Stimulated activated CD8-positive, alpha-beta memory T cell treated with anti-CD3 and anti-CD28 coated beads, Interleukin-7, amount 100 ng/mL, for 48 hours (primary cell): ENCODE measurements at regions not wholly inside any gene's neighbourhood (a gene's known extent, or its start where the extent isn't known, plus 50 kb on each side); places are given as distances from the start of the nearest gene placed in this dataset.

Source experiments
- DNase-seq, 2 donors: peaks; one replicate each; pipeline ENCODE4 v3.0.0-alpha.2; 2020; ENCODE audit warnings: low read depth in 1 of 2; ENCODE audit errors: extremely low read depth in 1 of 2

- no peak for DNase-seq
These were observed 51.4 kb upstream of the ITM2B start for GRCh38 chr13:48181482-48182145.

DNA sequence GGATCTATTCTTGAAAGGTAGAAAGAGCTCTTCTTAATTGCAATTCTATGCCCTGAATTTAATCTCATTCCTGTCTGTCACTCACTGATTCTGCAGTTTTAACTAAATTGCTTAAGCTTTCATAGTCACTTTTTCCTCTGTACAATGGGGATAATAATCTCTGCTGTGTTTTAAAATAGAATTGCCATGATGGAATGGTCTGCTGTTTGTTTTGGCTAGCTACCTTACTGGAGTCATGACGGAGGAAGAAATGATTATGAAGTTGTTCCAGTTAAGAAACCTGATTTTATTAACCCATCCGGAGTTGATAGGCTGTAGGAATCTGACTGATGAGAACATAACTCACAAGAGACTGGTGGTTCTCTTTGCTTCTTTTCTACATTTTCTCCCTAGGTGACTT lies 54.9 kb upstream of the ITM2B start:
- no peak for DNase-seq

DNA sequence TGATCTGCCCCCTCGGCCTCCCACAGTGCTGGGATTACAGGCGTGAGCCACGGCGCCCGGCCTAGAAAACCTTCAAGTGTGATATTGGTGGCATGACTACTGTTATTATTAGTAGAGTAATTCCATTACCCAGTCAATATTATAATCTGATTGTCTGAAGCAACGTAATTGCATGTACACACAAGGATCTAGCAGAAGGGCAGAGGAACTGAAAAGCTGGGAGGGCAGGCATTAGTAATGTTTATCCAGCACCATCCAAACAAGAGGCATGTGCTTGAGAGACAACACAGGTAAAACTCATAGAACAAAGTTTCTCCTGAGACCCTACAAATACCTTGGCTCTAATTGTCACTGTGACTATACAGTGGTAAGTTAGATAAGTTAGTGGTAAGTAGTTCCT lies 56.2 kb upstream of the ITM2B start:
- no peak for DNase-seq

DNA sequence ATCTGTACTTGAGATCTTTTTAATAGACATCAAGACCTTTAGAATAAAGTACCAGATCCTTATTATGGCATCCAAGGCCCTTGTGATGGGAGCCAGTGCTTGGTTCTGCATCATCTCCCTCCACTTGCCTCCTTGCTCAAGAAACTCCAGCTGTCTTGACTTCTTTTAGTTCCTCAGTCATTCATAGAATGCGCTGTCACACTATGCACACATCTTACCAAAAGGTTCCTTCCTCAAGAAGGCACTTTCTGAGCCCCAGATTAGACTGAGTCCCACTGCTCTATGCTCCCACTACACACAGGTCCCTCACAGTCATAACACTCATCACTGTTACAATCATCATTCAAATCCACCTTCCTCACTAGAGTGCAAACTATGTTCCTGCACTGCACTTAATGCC lies 57.8 kb upstream of the ITM2B start:
- no peak for DNase-seq

- DNase-seq: no peak
These were observed 65.1 kb upstream of the ITM2B start for GRCh38 chr13:48167866-48168265.

- no peak for DNase-seq
These were observed 67.3 kb upstream of the ITM2B start for GRCh38 chr13:48165727-48166126.

GRCh38 chr13:48165063-48165462 lies 67.9 kb upstream of the ITM2B start:
- DNase-seq: no peak

DNA sequence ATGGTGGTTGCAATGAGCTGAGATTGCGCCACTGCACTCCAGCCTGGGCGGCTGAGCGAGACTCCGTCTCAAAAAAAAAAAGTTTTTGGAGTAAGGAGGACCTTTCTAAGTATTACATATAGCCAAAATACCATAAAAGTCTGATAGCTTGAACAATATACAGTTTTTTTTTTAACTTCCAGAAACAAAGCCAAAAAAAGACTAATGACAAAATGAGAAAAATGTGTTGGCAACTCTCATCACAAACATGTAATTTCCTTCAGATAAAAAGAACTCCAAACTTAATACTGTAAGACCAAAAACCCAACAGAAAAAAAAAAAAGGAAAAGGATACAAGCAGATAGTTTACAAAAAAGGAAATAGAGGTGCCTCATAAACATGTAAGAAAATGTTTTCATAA lies 68.2 kb upstream of the MED4 start:
- no peak for DNase-seq

- DNase-seq: no peak
These were observed 67.3 kb upstream of the MED4 start for GRCh38 chr13:48162217-48162616.

GRCh38 chr13:48161530-48162179 lies 66.8 kb upstream of the MED4 start:
- no peak for DNase-seq

- DNase-seq: no peak
These were observed 65.8 kb upstream of the MED4 start for GRCh38 chr13:48160606-48161278.

DNA sequence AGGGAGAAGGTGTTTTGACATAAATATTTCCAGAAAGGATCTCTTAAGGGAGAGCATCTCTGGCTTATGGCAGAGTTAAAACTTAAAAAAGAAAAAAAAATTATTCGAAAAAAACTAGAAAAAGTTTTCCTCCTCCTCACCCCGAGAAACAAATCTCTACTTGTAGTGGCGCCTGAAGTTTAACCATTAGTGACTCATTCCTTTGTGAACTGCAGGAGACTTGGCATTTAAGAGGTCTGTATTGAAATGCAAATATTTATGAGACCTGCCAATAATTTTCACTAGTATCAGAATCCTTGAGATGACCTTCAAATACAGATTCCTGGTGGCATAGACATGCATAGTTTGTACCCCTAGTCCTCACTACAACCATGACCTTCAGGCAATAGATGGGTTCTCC lies 64.9 kb upstream of the MED4 start:
- DNase-seq: no peak

DNA sequence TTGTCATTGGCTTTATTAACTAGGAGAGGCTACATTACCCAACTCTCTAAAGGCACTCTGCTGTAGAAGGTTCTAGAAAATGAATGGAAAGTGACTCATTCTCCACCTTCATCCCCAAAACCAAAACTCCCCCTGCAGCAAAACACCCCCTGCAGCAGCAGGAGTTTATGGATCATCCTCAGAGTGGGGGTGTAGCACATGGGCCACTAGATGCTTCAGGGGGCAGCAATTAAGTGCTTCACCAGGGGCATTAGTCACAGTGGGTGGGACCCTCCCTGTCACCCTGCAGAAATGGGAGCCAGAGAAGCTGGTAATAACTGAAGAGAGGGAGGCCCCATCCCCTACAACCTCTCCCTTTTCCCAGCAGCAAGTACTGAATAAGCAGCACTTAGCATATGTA lies 64.5 kb upstream of the MED4 start:
- DNase-seq: no peak

DNA sequence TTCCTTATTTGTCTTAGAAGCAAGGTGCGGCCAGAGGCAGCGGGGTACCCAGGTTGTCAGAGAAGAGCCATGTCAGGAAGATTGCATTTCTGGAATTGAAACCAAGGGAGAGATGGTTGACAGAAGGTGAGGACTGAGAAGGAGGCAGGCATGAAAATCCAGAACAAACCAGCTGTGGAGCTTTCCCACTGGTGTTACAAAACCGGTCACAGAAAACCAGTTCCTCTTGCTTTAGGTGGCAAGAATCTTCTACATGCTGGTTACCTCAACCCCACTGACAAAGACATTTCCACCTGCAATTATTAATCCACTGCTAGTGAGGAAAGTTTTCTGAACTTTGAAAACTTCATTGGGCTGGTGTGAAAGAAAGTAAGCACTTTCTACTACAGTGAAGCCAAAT lies 64.0 kb upstream of the MED4 start:
- DNase-seq: no peak

- DNase-seq: no peak
These were observed 63.4 kb upstream of the MED4 start for GRCh38 chr13:48158290-48158689.

GRCh38 chr13:48156466-48156865 lies 61.6 kb upstream of the MED4 start:
- peak; percentile 39 to 70 for DNase-seq

GRCh38 chr13:48155848-48156247 lies 60.9 kb upstream of the MED4 start:
- no peak for DNase-seq

DNA sequence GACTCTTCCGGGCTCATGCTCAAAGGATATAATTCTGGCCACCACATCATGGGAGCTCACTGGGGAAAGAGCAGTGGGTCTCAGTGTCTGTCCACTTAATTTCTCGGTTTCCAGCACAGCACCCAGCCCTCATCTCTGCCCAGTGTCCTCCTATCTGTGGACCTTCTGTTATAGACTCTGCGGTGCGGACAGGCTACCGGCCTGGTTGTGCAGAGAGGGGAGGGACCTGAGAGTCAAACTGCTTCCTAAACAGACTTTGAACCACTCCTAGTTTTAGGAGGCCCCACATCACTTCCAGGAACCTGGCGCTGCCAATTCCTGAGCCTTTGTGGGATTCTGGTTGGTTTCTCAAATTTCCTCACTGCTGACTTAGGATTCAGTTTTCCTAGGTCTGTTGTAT lies 59.8 kb upstream of the MED4 start:
- DNase-seq: no peak

DNA sequence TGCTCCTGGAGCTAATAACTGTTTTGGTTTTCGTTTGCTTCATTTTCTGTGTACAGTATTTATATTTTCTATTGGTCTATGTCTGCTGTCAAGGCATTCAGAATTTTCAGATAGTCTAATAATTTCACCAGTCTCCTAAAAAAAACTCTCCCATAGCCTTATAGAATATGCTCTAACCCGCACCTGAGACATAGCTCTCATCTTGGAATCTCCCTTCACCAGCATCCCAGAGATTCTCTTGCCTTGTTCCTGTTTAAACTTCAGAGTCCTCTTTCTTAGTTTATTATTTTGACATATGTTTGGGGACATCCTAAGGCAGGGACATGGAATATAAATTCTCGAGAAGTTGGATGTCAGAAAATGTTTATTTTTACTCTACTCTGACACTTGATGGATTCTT lies 58.3 kb upstream of the MED4 start:
- no peak for DNase-seq

- no peak for DNase-seq
These were observed 56.7 kb upstream of the MED4 start for GRCh38 chr13:48151363-48152161.

- DNase-seq: no peak
These were observed 53.5 kb upstream of the MED4 start for GRCh38 chr13:48148454-48148853.

DNA sequence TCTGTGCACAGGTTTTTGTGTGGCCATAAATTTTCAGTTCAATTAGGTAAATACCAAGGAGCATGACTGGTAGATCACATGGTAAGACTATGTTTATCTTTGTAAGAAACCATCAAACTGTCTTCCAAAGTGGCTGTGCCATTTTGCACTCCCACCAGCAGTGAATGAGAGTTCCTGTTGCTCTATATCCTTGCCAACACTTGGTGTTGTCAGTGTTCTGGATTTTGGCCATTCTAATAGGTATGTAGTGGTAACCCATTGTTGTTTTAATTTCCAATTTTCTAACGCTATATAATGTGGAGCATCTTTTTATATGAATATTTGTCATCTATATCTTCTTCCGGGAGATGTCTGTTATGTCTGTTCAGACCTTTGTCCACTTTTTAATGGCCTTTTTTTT lies 51.7 kb upstream of the MED4 start:
- DNase-seq: no peak
